Stimulated activated CD4-positive, alpha-beta T cell treated with anti-CD3 and anti-CD28 coated beads, Interleukin-12 subunit alpha, Interleukin-12 subunit beta, amount 100 ng/mL, for 48 hours (primary cell): ENCODE measurements at regions not wholly inside any gene's neighbourhood (a gene's known extent, or its start where the extent isn't known, plus 50 kb on each side); places are given as distances from the start of the nearest gene placed in this dataset.
A peak's percentile ranks its signal among the peaks of the same experiment; 100 is the strongest.

Experiments used
- DNase-seq, 3 donors: peaks; one replicate each; pipeline ENCODE4 v3.0.0-alpha.2; 2020; ENCODE audit warnings: low read depth in 2 of 3, low spot score in 1 of 3

DNA sequence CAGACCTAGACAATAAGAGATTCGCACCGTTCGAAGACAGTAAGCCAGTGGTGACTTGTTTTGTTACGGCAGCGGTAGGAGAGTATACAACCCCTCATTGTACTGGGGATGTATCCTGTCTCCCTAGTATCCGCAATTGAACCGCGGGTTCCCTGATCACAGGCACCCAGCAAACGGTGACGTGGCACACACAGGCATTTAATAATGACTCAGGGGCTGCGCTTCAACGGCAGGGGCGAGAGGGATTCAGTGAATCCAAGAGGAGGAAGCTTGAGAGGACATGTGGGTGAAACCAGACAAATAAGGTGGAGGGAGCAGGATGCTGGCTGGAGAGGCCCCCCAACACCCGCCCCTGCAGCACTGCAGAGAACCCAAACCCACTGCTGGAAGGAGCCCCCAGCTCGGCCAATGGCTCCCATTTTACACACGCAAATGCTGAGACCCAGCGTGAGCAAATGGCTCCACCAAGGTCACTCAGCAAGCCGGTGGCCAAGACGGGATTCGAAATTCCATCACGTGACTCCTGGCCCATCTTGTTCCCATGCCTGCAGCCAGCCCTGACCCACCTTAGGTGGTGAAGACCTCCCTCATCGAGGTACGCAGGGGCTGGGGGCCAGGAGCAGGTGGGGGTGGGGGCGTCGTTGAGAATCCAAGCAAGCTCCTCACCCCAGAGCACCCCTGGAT is 149.9 kb downstream of the SYF2 start:
- DNase-seq, result no peak

DNA sequence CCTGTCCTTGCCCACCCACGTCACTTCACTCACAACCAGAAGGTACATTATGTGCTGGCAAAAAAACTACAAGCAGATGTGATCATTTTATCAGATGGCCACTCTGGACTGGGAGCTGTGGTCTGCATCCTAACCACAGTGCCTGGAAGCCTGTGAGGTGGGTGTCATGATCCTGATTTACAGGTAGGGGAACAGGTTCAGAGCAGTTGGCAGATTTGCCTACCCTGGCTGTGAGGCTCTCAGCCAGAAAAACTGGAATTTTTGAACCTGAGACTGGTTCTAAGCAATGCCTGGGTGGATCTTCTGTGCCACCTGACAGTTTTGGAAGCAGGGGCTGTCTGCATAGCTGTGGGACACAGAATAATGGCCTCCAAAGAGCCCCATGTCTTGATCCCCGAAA is 150.8 kb downstream of the SYF2 start:
- no peak for DNase-seq

DNA sequence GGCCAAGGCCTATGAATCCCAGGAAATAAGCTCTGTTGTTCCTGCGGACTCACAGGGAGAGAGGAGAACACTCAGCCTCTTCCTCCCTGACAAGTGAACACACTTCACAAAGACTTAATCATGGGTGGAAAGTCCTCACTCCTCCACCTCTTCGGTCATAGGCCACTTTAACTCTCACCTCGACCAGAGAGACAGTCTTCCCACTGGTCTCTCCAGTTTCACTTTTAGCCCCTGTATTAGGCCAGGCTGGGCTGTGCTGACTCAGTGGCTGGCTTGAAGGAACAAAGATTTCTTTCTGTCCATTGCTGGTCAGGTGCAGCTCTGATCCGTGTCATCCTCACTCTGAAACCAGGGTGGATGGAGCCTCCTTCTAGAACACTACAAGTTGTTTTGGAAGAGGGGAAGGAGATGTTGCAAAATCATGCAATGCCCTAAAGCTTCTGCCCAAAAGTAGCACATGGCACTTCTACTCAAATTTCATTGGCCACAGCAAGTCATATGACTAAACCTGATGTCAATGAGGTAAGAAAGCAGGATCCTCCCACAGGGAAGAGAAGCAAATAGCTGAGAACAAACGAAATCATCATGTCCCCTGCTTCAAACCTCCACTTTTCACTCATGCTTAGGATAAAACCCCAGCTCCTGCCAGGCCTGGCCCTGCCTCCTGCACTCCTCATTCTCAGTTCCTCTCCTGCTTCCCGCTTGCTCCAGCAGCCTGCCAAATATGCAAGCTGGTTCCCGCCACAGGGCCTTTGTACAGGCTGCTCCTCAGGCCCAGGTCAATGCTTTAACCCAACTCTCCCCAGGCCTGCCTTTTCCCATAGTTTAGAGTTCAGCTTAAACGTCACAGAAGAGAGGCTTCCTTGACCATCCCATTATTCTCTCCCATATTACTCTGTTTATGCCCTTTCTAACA is 150.5 kb upstream of the RUNX3 start:
- DNase-seq, result no peak

DNA sequence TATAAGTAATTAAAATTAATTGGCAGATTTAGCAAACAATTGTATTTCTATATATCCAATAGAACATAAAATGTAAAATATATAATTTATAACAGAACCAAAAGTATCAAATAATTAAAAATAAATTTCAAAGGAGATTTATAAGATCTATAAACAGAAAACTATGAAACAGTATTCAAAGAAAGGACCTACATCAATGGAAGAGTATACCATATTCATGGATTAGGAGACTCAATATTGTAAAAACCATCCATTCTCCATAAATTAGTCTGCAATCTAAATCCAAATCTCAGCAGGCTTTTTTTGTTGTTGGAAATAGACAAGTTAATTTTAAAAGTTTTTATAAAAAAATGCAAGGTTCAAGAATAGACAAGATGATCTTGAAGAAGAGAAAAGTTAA is 149.0 kb upstream of the RUNX3 start:
- no peak for DNase-seq

DNA sequence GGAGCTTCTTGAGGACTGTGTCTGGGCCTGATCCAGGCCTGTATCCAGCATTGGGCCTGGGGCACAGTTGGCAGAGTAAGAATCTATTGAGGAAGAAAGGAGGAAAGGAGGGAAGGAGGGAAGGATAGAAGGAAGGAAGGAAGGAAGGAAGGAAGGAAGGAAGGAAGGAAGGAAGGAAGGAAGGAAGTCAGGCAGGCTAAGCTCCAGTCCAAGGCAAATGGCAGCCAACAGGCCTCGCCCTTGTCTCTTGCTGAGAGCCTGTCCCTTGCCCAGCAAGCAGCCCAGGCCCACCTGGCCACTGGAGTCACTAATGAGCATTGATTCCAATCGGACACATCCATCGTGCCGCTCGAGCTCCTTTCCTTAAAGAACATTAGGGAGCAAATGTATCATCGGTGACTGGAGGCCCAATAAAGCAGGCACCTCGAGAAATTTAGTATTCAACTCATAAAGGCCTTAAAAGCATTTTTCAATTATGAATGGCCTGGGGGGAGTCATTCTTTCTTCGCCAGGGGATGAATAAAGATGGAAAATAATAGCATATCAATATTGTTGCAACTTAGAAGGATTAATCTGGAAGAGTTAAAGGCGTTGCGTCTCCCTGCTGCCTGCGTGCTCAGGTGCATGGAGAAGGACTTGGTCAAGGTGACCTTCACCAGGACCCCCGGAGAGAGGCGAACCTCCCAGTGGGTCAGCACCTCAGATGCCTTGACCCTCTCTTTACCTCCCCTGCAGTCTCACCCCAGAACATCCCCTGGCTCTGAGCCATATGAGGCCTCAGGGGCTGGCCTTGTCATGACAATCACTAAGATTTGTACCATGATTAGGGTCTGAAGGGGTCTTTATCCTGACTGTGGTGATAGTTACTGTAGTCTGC is 144.5 kb upstream of the RUNX3 start:
- DNase-seq, result no peak

DNA sequence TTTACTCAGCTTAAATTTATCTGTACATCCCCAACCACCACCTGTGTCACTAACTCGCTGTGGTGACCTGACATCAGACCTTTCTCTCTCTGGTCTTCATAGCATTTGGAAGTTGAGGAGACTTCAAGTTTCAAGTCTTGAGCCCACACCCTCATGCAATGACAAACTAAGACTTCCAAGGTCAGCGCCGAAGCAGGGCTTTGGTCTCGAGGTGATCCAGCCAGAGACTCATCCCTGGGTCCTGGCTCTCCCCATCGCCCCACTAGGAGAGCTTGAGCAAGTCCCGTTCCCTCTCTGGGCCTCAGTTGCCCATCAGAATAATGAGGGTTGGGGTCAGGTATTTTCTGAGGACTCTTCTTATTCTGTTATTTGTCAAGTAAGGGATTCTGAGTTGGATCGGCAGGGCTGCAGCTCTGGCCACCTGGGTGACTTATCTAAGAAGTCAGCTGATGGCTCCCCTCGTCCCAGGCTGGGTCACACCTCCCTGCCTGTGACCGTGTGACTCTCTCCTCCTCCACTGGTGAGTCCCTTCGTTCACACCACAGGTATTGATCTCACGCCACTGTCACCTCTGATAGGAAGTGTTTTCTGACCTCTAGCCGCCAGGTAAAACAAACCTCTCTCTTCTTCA is 143.7 kb upstream of the RUNX3 start:
- no peak for DNase-seq

DNA sequence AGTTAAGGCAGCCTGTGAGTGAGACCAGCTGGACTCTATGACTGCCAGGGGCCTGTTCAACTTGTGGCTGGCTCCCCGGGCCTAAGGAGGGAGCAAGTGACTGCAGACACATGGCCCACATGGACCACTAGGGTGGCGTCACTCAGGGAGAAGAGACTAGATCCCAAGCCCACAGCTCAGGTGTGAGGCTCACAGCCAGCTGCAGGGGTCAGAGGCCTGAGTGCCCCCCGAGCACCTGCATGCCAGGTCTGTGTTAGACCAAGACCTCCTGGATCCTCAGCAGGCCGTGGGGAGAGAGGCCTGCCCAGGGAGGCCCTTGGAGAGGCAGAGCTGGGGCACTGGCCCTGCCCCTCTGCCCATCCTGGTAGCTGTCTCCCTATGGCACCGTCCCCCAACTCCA is 142.4 kb upstream of the RUNX3 start:
- no peak for DNase-seq

DNA sequence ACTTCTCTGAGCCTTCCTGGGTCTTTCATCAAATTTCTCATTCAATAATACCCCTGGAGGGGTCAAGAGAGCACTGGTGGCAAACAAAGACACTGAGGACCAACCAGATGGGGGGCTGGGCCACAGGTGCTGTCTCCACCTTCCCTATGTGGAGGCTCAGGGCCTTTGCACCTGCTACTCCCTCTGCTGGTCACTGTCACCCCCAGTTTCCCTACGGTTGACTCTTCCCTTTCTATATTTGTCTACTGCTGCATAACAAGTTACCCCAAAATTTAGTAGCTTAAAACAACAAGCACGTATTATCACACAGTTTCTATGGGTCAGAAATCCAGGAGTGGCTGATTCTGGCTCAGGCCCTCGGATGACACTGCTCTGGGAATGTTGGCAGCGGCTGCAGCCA is 138.8 kb upstream of the RUNX3 start:
- DNase-seq, result no peak

DNA sequence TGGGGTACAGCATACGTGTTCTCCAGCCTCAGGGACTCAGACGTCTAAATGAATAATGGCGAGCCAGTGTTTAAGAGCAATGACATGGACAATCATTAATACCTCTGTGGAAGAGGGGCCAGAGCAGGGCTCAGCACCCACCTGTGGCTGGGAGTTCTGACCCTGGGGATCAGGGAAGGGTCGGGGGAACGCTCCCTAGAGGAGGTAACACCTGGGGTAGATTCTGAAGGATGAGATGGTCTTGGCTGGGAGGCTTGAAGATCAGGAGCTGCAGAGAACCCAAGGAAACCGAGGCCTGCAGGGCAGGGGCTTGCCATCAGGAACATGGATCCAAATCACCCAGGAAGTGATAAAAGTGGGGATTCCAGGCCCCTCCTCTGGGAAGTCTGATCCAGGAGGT is 138.2 kb upstream of the RUNX3 start:
- DNase-seq, result no peak

DNA sequence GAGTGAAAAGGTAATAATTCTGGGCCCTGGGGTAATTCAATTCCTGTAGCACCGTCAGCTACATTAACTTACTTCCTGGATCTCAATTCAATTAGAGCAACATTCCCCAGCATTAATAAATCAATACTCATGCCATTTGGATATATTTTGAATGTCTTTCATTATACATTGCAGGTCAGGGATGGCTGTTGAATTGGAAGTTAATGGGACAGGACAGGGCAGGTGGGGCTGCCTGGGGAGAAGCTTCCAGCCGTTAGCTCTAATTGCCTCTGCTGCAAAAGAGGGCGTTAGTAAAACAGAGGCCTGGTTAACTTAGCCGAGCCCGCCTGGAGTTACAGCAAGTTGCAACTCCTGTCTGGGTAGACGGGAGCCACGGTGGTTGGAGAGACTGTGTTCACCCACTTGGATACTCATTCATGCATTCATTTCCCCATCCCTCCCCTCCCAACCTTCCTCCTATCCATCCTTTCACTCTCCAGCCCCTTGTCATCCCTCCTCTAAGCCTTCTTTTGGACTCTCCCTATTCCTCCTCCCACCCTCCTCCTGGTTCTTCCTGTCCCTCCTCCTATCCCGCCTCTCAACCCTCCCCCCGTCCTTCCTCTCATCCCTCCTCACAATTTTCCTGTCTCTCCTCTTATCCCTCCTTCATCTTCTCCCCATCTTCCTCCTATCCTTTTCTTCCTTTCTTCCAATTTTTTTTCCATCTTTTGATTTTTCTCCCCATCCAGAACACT is 137.6 kb upstream of the RUNX3 start:
- no peak for DNase-seq

DNA sequence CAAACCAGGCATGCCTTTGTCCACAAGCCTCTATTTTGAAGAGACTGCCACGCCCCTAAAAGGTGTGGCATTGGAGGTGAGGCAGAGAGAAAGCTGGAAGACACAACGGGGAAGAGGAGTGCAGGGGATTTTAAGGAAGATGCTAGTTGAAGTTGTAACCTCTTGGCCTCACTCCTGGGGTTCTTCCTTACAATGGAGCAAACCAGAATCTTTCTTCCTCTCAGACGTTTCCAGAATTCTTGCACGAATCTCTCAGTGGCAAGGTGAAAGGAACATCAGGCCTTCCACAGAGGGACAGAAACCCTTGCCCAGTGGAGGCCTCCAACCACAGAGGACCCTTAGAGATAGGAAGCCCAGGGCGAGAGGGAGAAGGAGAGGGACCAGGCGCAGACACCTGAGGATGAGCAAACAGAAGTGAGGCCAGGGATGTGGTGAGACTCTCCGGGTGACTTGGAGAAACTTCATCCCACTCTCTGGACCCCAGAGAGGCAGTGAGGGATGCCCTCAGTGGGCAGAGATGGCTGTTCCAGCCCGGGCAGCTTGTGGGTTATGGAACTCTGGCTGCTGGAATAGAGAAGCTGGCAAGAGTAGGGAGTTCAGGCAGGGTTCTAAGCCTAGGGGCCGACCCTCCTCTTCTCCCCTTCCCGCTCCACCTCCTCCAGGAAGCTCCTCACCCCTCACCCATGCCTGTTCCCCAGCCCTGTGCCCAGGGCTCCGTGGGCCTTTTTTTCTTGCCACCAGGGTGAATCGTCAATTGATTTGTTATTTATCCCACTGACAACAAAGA is 136.8 kb upstream of the RUNX3 start:
- no peak for DNase-seq

DNA sequence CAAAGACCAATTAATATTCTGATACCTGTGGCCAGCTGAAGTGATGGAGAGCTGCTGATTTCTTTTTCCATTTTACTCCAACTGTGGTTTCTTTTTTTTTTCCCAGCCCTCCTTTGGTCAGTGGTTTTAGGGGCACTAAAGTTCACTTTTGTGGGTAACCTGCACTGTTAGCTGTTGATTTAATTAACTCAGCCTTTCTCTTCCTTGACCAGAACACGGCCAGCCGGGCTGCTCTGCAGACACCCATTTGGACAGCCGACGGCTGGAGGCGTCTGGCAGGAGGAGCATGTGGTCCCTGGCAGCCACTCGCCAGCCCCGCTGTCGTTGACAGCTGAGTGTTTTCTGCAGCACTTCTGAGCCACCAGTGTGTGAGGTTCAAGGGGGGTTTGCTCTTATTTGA is 136.2 kb upstream of the RUNX3 start:
- no peak for DNase-seq

DNA sequence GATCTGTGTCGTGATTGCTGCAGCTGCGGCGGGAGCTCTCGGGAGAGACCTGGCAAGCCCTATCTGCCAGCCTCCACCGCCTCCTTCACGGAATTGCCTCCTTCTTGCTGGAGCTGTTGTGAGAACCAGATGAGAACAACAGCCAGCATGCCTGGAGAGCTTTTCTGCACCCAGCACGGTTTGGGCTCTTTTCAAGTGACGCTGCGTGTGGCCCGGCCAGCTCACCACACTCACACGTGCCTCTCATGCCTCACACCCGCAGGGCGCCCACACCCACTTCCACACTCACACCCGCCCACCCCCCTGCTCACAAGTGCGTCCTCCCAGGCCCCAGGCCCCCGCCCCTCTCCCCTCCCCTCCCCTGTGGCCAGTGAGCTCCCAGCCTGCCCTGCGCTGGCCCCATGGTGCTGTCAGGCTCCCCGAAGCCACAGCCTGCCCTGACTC is 135.7 kb upstream of the RUNX3 start:
- DNase-seq, result no peak

DNA sequence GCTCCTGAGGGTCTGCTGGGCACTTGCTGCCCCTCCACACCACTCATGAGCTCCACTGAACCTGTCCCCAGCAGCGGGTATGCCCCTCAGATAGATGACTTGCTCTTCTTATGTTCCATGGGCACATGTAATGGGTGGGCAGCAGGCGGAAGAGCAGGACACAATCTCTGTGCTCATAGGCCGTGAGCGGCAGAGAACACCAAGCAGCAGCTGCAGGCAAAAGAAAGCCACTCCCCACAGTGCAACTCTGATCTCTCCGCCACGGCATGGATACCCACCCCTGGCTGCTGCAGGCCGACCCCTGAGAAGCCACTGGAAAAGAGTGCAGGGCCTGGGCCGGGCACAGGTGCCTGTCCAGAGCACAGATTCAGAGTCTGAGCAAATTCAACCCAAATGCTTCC is 135.2 kb upstream of the RUNX3 start:
- no peak for DNase-seq

DNA sequence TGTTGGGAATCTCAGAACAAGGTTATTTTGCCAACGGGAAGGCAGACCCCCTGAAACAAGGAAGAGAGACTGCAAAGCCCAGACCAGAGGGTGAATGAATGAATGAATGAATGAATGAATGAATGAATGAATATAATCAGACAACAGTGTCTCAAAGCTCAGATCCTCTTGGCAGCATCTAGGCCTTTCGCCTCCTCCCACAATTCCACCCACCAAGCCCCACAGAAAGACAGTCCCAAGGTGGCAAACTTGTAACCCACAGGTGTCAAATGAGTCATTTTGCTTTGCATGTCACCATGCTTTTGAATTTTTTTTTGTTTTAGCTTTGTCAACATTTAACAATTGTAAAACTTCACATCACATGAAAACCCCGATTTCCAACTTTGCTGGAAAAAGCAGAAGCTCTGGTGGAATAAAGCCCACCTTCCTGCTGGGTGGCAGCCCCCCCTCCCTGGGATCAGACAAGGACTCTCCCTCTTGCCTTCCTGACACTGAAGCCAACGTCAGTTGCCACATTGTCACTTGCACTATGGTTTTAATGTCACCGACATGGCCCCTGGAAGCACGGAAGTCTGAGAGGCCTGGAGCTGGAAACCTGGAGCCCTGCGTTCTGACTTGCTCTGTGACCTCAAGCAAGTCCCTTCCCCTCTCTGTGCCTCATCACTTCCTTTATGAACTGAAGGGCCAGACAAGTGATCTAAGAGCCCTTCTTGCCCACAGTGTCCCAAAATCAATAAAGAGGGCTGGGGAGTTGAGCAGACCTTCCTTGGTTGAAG is 134.6 kb upstream of the RUNX3 start:
- peak in 2 of 3 donors; percentile 12 to 14 for DNase-seq

DNA sequence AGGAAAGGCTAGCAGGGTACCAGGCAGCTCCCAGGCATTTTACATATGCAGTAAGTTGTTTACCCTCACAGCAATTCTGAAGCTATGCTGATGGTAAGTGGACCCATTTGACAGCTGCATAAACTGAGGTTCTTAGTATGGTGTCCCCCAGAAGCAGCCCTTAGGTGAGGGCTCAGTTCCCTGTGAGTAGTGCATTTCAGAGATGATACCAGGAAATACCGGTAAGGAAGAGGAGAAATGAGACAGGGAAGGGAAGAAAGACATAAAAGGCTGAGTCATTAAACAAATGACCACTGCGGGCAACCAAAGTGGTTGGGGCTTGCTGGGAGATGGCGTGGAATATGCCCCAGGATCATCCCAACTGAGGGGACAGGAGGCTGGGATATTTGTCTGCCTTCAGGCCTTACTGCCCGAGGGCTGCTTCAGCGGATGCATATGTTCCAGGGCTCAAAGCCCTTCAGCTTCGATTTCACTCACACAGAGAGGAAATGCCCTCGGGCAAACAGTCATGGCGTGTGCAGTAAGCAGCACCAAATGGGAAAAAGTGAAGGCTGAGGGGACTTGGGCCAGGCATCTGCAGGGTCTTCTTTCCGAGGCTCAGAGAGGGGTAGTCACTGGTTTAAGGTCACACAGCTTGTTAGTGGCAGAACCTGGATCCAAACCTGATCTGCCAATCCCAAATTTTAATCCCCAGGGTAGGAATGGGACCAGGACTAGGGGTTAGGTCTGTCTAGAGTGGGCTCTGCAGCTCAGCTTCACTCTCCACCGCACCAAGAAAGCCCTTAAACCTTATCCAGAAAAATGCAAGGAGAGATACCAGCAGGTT is 133.7 kb upstream of the RUNX3 start:
- DNase-seq, result no peak

DNA sequence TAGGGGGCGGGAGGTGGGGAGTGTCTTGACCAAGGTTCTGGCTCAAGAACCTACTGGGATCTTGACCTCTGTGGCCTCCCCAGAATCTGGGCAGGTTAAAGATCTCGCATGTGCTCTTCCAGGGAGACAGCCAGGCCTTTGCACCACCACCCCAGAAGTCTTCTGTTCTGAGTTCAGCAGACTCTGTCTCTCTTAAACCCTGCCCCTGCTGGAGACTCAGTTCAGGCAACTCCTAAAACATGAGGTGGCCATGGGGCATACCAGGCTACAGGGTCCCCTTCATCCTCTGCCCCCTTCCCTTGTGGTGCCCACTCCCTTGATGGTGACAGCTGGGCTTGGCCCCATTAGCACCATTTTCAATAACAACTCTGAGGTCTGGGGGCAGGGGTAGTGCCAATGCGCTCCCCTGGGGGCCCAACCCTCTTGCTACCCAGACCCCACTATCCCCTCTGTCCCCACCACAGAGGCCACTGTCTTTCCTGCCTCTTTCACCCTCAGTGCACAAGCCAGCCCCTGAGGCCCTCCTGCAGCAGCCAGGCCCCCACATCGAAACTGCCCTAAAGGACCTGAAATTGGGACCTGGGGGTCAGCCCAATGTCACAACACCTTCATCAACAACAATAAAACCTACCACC is 132.7 kb upstream of the RUNX3 start:
- no peak for DNase-seq
